ENCODE measurements at regions not wholly inside any gene's neighbourhood (a gene's known extent, or its start where the extent isn't known, plus 50 kb on each side); places are given as distances from the start of the nearest gene placed in this dataset. TPM values are rescaled to one million over a fixed set of nuclear protein-coding genes. Genes with fewer than 3 reads are reported as not detected.

Small RNAs in the stretch of these regions (small RNA-seq; reads per million reads assigned to genes)
- not detected for gene RNU6-1087P (ENCODE audit: low replicate concordance)
